ENCODE measurements at regions not wholly inside any gene's neighbourhood (a gene's known extent, or its start where the extent isn't known, plus 50 kb on each side); places are given as distances from the start of the nearest gene placed in this dataset.

- Mint-ChIP-seq H3K36me3 (ENCODE audit: low read depth) (no peaks in the 10 kb centered on the region), H3K27ac (no peak overlapping the region), H3K27me3 (no peaks in the 10 kb centered on the region), H3K4me3 (no peak overlapping the region), H3K4me1 (ENCODE audit: low read depth) (no peaks in the 10 kb centered on the region), H3K9me3 (no peaks in the 10 kb centered on the region)
- DNase-seq (no peak), ATAC-seq (no peak)
- intact Hi-C loops (cut with micrococcal nuclease), result no loop called here
- ChIA-PET POLR2A (no interaction called here), CTCF (no interaction called here)
- TF ChIP-seq, protein P1, sequence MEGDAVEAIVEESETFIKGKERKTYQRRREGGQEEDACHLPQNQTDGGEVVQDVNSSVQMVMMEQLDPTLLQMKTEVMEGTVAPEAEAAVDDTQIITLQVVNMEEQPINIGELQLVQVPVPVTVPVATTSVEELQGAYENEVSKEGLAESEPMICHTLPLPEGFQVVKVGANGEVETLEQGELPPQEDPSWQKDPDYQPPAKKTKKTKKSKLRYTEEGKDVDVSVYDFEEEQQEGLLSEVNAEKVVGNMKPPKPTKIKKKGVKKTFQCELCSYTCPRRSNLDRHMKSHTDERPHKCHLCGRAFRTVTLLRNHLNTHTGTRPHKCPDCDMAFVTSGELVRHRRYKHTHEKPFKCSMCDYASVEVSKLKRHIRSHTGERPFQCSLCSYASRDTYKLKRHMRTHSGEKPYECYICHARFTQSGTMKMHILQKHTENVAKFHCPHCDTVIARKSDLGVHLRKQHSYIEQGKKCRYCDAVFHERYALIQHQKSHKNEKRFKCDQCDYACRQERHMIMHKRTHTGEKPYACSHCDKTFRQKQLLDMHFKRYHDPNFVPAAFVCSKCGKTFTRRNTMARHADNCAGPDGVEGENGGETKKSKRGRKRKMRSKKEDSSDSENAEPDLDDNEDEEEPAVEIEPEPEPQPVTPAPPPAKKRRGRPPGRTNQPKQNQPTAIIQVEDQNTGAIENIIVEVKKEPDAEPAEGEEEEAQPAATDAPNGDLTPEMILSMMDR (IDR thresholded peaks at IDR 0.05), result no peak
Observed at GRCh38 chr5:174195517-174195916, 150.0 kb downstream of the NSG2 start.

DNA sequence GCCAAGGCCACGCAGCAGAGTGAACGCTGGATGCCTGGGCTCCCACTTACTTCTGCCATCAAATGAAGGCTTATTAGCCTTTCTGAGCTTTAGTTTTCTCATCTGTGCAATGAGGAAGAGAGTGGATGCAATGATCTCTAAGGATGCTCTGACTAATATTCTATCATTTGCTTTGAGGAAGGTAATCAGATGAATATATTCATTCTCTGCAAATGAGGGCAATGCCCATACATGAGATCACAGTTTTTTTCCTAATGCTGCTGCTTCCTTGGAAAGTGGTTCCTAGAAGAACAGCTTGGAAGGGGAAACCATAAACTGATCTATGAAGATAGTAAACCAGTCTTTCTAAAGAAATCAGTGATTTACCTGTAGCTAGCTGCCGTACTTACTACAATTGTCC is 152.4 kb downstream of the NSG2 start:
- intact Hi-C loops (cut with micrococcal nuclease), result no loop called here
- ChIA-PET POLR2A (no interaction called here), CTCF (no interaction called here)
- TF ChIP-seq, protein P1 (IDR thresholded peaks at IDR 0.05), result no peak
- Mint-ChIP-seq H3K4me1 (ENCODE audit: low read depth) (no peaks in the 10 kb centered on the region), H3K9me3 (no peaks in the 10 kb centered on the region), H3K27me3 (no peaks in the 10 kb centered on the region), H3K27ac (no peak overlapping the region), H3K36me3 (ENCODE audit: low read depth) (no peaks in the 10 kb centered on the region), H3K4me3 (no peak overlapping the region)
- DNase-seq (no peak), ATAC-seq (no peak)

DNA sequence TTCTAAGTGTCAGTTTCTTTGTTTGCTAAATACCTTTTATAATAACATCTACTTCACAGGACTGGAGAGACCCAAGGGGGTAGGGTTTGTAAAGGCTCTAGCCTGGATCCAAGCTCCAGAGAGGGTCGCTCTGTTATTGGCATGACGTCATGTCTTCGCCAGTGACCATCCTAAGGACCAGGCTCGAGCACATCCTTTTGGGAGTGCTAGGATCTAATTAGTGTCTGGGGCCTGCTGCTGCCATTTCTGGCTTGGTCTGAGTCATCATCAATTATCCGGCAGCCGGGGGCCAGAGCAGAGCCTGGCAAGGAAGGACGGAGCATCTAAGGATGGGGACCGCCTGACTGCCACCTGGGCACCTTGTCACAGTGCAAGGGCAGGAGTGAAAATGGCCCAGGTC is 153.0 kb downstream of the NSG2 start:
- no peaks in the 10 kb centered on the region for H3K27me3 Mint-ChIP-seq
- POLR2A ChIA-PET, result no interaction called here

GRCh38 chr5:174202996-174203395 is 157.5 kb downstream of the NSG2 start:
- DNase-seq, result no peak
- no peak for ATAC-seq
- H3K27ac Mint-ChIP-seq, result no peak overlapping the region
- H3K4me1 Mint-ChIP-seq (ENCODE audit: low read depth), result no peaks in the 10 kb centered on the region
- H3K4me3 Mint-ChIP-seq, result no peak overlapping the region
- TF ChIP-seq, protein P1 (IDR thresholded peaks at IDR 0.05), result no peak
- POLR2A ChIA-PET, result no interaction called here
- CTCF ChIA-PET, result no interaction called here
- H3K9me3 Mint-ChIP-seq, result no peaks in the 10 kb centered on the region
- intact Hi-C loops (cut with micrococcal nuclease), result no loop called here
- H3K36me3 Mint-ChIP-seq (ENCODE audit: low read depth), result no peaks in the 10 kb centered on the region
- peaks cover 3% of the 10 kb centered on the region for H3K27me3 Mint-ChIP-seq

More for the DNA sequence above, 153.0 kb downstream of the NSG2 start:
- CTCF ChIA-PET, result no interaction called here
- intact Hi-C loops (cut with micrococcal nuclease), result no loop called here
- no peak overlapping the region for H3K27ac Mint-ChIP-seq
- H3K4me3 Mint-ChIP-seq, result no peak overlapping the region
- no peak for DNase-seq
- no peaks in the 10 kb centered on the region for H3K9me3 Mint-ChIP-seq
- ATAC-seq, result no peak
- no peaks in the 10 kb centered on the region for H3K4me1 Mint-ChIP-seq (ENCODE audit: low read depth)
- H3K36me3 Mint-ChIP-seq (ENCODE audit: low read depth), result no peaks in the 10 kb centered on the region
- TF ChIP-seq, protein P1 (IDR thresholded peaks at IDR 0.05), result no peak

GRCh38 chr5:174204535-174205313 is 159.2 kb downstream of the NSG2 start:
- TF ChIP-seq, protein P1 (IDR thresholded peaks at IDR 0.05), result no peak
- CTCF ChIA-PET, result no interaction called here
- Mint-ChIP-seq H3K4me1 (ENCODE audit: low read depth) (no peaks in the 10 kb centered on the region), H3K4me3 (no peak overlapping the region), H3K27ac (no peak overlapping the region), H3K9me3 (no peaks in the 10 kb centered on the region), H3K27me3 (peaks cover 3% of the 10 kb centered on the region), H3K36me3 (ENCODE audit: low read depth) (no peaks in the 10 kb centered on the region)
- DNase-seq (no peak), ATAC-seq (no peak)
- POLR2A ChIA-PET, result no interaction called here
- intact Hi-C loops (cut with micrococcal nuclease), result no loop called here

Data from activated CD8-positive, alpha-beta T cell treated with anti-CD3 and anti-CD28 coated beads for 36 hours (primary cell).